A549 (cell line): ENCODE measurements at regions not wholly inside any gene's neighbourhood (a gene's known extent, or its start where the extent isn't known, plus 50 kb on each side); places are given as distances from the start of the nearest gene placed in this dataset.

Experiments
- MYC ChIP-seq: IDR thresholded peaks from 2 replicates; pipeline ENCODE4 v1.6.1; 2012; ENCODE audit warnings: mild to moderate bottlenecking, inconsistent platforms, low read length, improper control_type of control experiment, borderline replicate concordance
- POLR2A ChIP-seq: IDR thresholded peaks from 2 replicates; pipeline ENCODE4 v1.6.1; 2012; ENCODE audit warnings: mild to moderate bottlenecking, low read length
- RAD21 ChIP-seq, 2 experiments: fragments of >200 bp in 1 of 2; sonication (Bioruptor Twin) in 1 of 2; formaldehyde crosslinking in 1 of 2; IDR thresholded peaks in 1 of 2; conservative IDR thresholded peaks in 1 of 2; 2 replicates in 1 of 2; 3 replicates in 1 of 2; pipeline ENCODE4 v1.6.1; 2012 to 2018; ENCODE audit warnings: inconsistent platforms in 1 of 2
- TF ChIP-seq, protein P1 (sequence below): fragments of 250-450 bp; sonication (Bioruptor Pico); IDR thresholded peaks from 2 replicates; pipeline ENCODE4 v1.5.0; 2020; ENCODE audit warnings: low read depth, mild to moderate bottlenecking, moderate library complexity
- TF ChIP-seq, protein P2 (sequence below): fragments of 200-600 bp; sonication (generic); IDR thresholded peaks from 2 replicates; pipeline ENCODE4 v1.6.1; 2016; ENCODE audit warnings: antibody characterized with exemption, mild to moderate bottlenecking, moderate library complexity

DNA sequence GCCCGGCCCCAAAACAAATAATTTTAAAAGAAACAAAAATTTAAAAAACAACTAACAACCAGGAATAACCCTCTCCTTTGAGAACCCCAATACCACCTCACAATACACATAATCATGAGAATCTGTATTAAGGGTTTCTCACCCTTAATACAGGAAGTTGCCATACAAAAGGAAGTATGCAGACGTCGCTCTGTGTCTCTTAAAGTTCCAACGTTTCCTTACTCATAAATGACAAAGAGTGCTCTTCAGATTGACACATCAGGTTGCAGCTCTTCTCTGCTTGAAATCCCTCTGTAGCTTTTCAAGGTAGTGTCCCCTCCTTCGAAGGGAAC, 73.9 kb upstream of the IRF2 start:
- TF ChIP-seq, protein P1, sequence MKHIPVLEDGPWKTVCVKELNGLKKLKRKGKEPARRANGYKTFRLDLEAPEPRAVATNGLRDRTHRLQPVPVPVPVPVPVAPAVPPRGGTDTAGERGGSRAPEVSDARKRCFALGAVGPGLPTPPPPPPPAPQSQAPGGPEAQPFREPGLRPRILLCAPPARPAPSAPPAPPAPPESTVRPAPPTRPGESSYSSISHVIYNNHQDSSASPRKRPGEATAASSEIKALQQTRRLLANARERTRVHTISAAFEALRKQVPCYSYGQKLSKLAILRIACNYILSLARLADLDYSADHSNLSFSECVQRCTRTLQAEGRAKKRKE (CRISPR knock-in tag), result no peak
- TF ChIP-seq MYC (no peak), POLR2A (no peak), RAD21 (conservative IDR thresholded peaks at IDR 0.05 in 1 of 2, IDR thresholded peaks at IDR 0.05 in 1 of 2) (no peak)
- TF ChIP-seq, protein P2, sequence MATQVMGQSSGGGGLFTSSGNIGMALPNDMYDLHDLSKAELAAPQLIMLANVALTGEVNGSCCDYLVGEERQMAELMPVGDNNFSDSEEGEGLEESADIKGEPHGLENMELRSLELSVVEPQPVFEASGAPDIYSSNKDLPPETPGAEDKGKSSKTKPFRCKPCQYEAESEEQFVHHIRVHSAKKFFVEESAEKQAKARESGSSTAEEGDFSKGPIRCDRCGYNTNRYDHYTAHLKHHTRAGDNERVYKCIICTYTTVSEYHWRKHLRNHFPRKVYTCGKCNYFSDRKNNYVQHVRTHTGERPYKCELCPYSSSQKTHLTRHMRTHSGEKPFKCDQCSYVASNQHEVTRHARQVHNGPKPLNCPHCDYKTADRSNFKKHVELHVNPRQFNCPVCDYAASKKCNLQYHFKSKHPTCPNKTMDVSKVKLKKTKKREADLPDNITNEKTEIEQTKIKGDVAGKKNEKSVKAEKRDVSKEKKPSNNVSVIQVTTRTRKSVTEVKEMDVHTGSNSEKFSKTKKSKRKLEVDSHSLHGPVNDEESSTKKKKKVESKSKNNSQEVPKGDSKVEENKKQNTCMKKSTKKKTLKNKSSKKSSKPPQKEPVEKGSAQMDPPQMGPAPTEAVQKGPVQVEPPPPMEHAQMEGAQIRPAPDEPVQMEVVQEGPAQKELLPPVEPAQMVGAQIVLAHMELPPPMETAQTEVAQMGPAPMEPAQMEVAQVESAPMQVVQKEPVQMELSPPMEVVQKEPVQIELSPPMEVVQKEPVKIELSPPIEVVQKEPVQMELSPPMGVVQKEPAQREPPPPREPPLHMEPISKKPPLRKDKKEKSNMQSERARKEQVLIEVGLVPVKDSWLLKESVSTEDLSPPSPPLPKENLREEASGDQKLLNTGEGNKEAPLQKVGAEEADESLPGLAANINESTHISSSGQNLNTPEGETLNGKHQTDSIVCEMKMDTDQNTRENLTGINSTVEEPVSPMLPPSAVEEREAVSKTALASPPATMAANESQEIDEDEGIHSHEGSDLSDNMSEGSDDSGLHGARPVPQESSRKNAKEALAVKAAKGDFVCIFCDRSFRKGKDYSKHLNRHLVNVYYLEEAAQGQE, result no peak
